ENCODE measurements at regions not wholly inside any gene's neighbourhood (a gene's known extent, or its start where the extent isn't known, plus 50 kb on each side); places are given as distances from the start of the nearest gene placed in this dataset.

DNA sequence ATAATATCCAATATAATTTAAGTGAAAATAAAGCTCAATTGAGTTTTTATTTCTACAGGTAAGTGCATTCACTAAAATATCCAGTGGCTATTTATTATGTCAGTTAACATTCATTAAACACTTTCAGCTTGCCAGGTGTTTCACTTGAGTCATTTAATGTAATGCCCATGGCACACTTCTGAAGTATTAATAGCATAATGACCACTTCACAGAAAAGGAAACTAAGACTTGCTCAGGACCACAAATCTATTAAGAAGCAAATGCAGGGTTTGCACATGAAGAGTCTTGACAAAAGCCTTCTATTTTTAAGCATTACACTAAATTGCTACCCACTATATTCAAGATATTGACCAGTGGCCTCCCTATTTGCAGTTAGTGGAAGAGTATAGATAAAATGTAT lies 612.7 kb downstream of the KCTD8 start (continued):
- TF ChIP-seq ZNF407 (IDR thresholded peaks at IDR 0.05; ENCODE audit: low read depth) (no peak), TCF7L2 (IDR thresholded peaks at IDR 0.05; ENCODE audit: low read depth, low read length) (no peak), NCOA1 (IDR thresholded peaks at IDR 0.05; ENCODE audit: low read depth) (no peak), ZNF174 (CRISPR knock-in tag; IDR thresholded peaks at IDR 0.05) (no peak), SNIP1 (IDR thresholded peaks at IDR 0.05; ENCODE audit: low read depth) (no peak)
